ENCODE measurements at regions not wholly inside any gene's neighbourhood (a gene's known extent, or its start where the extent isn't known, plus 50 kb on each side); places are given as distances from the start of the nearest gene placed in this dataset.
"Not testable (repeated sequence)": the region's sequence is repeated elsewhere in the genome, so short reads cannot be mapped to it uniquely, and the experiment has no call there.

GRCh38 chr6:3977875-3978711, 100.8 kb downstream of the FAM217A start:
- DNase-seq (no peak), ATAC-seq (ENCODE audit: low FRiP score in 2 of 2) (peak in 1 of 2 donors; percentile 92)
- Histone ChIP-seq H3K9me3 (no peaks in the 10 kb centered on the region), H3K4me1 (no peaks in the 10 kb centered on the region), H3K36me3 (no peaks in the 10 kb centered on the region), H3K27ac (no peak overlapping the region), H3K4me3 (no peak overlapping the region), H3K27me3 (no peaks in the 10 kb centered on the region)
- WGBS, 2 donors: 48 to 54% methylated on average over 16 of the region's 16 CpGs
- TF ChIP-seq POLR2AphosphoS5 (IDR thresholded peaks at IDR 0.05) (no peak), CTCF (IDR thresholded peaks at IDR 0.05) (peak; percentile 18 to 51 (median 36))

GRCh38 chr6:3978966-3979365, 100.0 kb downstream of the FAM217A start:
- not testable (repeated sequence) for ATAC-seq (ENCODE audit: low FRiP score in 2 of 2); H3K9me3 ChIP-seq; H3K27me3 ChIP-seq; H3K4me3 ChIP-seq; H3K36me3 ChIP-seq; H3K27ac ChIP-seq; H3K4me1 ChIP-seq; DNase-seq
- 75 to 86% methylated on average over 1 of the region's 1 CpG for WGBS, 2 donors

DNA sequence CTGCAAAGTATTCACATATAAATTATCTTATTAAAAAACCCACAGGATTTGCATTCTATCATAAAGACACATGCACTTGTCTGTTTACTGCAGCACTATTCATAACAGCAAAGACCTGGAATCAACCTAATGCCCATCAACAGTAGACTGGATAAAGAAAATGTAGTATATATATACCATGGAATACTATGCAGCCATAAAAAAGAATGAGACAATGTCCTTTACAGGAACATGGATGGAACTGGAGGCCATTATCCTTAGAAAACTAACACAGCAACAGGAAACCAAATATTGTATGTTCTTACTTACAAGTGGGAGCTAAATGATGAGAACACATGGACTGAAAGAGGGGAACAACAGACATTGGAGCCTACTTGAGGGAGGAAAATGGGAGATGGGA, 97.0 kb downstream of the FAM217A start:
- Histone ChIP-seq H3K36me3 (no peaks in the 10 kb centered on the region), H3K27me3 (no peaks in the 10 kb centered on the region), H3K9me3 (no peaks in the 10 kb centered on the region), H3K27ac (no peak overlapping the region), H3K4me1 (peaks cover 0 to 6% (median 0%) of the 10 kb centered on the region in 4 donors), H3K4me3 (no peak overlapping the region)
- TF ChIP-seq CTCF (IDR thresholded peaks at IDR 0.05) (no peak), EP300 (IDR thresholded peaks at IDR 0.05) (no peak), POLR2A (IDR thresholded peaks at IDR 0.05) (no peak), POLR2AphosphoS5 (IDR thresholded peaks at IDR 0.05) (no peak)
- ATAC-seq (ENCODE audit: low FRiP score in 2 of 2): no peak
- DNase-seq: no peak

DNA sequence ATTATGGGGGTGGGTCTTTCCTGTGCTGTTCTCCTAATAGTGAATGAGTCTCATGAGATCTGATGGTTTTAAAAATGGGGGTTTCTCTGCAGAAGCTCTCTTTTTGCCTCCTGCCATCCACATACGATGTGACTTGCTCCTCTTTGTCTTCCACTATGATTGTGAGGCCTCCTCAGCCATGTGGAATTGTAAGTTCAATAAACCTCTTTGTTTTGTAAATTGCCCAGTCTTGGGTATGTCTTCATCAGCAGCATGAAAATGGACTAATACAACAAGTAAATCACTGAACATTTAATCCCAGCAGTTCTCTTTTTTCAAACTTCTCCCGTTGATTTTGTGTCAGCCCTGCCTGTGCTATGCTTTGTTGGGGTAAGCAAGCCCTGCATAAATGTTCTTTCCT, 95.2 kb downstream of the FAM217A start:
- H3K4me1 ChIP-seq: peaks cover 0 to 11% (median 0%) of the 10 kb centered on the region in 4 donors
- no peak for ATAC-seq (ENCODE audit: low FRiP score in 2 of 2)
- WGBS, 2 donors: 91 to 96% methylated on average over 2 of the region's 2 CpGs
- H3K4me3 ChIP-seq: no peak overlapping the region
- DNase-seq: no peak
- TF ChIP-seq CTCF (IDR thresholded peaks at IDR 0.05): no peak
- TF ChIP-seq EP300 (IDR thresholded peaks at IDR 0.05): no peak
- TF ChIP-seq POLR2A (IDR thresholded peaks at IDR 0.05): no peak
- no peak for TF ChIP-seq POLR2AphosphoS5 (IDR thresholded peaks at IDR 0.05)
- H3K9me3 ChIP-seq: no peaks in the 10 kb centered on the region
- H3K36me3 ChIP-seq: no peaks in the 10 kb centered on the region
- no peaks in the 10 kb centered on the region for H3K27me3 ChIP-seq
- no peak overlapping the region for H3K27ac ChIP-seq

GRCh38 chr6:3984494-3984893, 94.4 kb downstream of the FAM217A start:
- Histone ChIP-seq H3K4me1 (peaks cover 0 to 11% (median 0%) of the 10 kb centered on the region in 4 donors), H3K36me3 (no peaks in the 10 kb centered on the region), H3K27ac (no peak overlapping the region), H3K9me3 (no peaks in the 10 kb centered on the region), H3K4me3 (no peak overlapping the region), H3K27me3 (no peaks in the 10 kb centered on the region)
- TF ChIP-seq EP300 (IDR thresholded peaks at IDR 0.05): no peak
- no peak for TF ChIP-seq POLR2A (IDR thresholded peaks at IDR 0.05)
- no peak for TF ChIP-seq CTCF (IDR thresholded peaks at IDR 0.05)
- no peak for TF ChIP-seq POLR2AphosphoS5 (IDR thresholded peaks at IDR 0.05)
- WGBS, 2 donors: 93 to 95% methylated on average over 5 of the region's 5 CpGs
- DNase-seq: no peak
- ATAC-seq (ENCODE audit: low FRiP score in 2 of 2): no peak

Measured in upper lobe of left lung (tissue), 6 donors.